Ovary (tissue), 7 donors: ENCODE measurements at regions not wholly inside any gene's neighbourhood (a gene's known extent, or its start where the extent isn't known, plus 50 kb on each side); places are given as distances from the start of the nearest gene placed in this dataset.

Source experiments
- DNase-seq, 5 donors: peaks; one replicate each; pipeline ENCODE4 v3.0.0-alpha.2; 2019 to 2020
- H3K27ac ChIP-seq, 2 donors: fragments of 200-600 bp; one replicate each; pipeline versions ENCODE4 v1.5.1 to v1.8.0; 2019 to 2022
- H3K27me3 ChIP-seq: fragments of 200-600 bp; one replicate; pipeline ENCODE4 v1.8.0; 2022
- H3K36me3 ChIP-seq: fragments of 200-600 bp; sonication (generic); one replicate; pipeline ENCODE4 v1.5.1; 2019
- H3K4me1 ChIP-seq: one replicate; pipeline ENCODE4 v1.8.1; 2013; ENCODE audit warnings: mild to moderate bottlenecking, moderate library complexity; ENCODE audit not compliant: insufficient read depth
- H3K4me3 ChIP-seq: fragments of 200-600 bp; sonication (generic); one replicate; pipeline ENCODE4 v1.5.1; 2017
- H3K9me3 ChIP-seq, 2 donors: fragments of 200-600 bp in 1 of 2; sonication (generic) in 1 of 2; one replicate each; pipeline versions ENCODE4 v1.5.1 to v1.8.1; 2013 to 2019; ENCODE audit warnings: mild to moderate bottlenecking in 1 of 2, moderate library complexity in 1 of 2
- CTCF ChIP-seq, 3 donors: fragments of 450-650 bp in 2 of 3; fragments of 200-600 bp in 1 of 3; IDR thresholded peaks; one replicate each; pipeline versions ENCODE4 v1.5.1 to v1.8.0; 2016 to 2022; ENCODE audit warnings: antibody characterized with exemption in 3 of 3, mild to moderate bottlenecking in 1 of 3
- EP300 ChIP-seq: sonication (generic); formaldehyde crosslinking; IDR thresholded peaks from one replicate; pipeline ENCODE4 v1.6.1; 2017; ENCODE audit warnings: antibody characterized with exemption
- POLR2A ChIP-seq: fragments of 450-650 bp; IDR thresholded peaks from one replicate; pipeline ENCODE4 v1.6.1; 2017; ENCODE audit warnings: antibody characterized with exemption, mild to moderate bottlenecking, moderate library complexity
- WGBS, 3 donors: extraction: QIAGEN DNeasy Blood & Tissue Kit in 1 of 3; methylation state at CpG; one replicate each; pipeline versions ENCODE4 v1.1.5 to v1.1.7; 2013 to 2017; 5-methylcytosine and 5-hydroxymethylcytosine counted together
- intact Hi-C, 4 donors: fragments of 100-400 bp; cut with DNase I; formaldehyde crosslinking; loops; one replicate each; pipeline versions ENCODE4 v1.11.0 to v1.15.1; 2022 to 2023
- donor health status: DM: no; HTN: no; CAD: no; lungs with moderate emphysema.
- donor health status: DM: no; HTN: no; CAD: no.
- donor health status: Bipolar disorder and iron deficiency.
- donor health status: DM: no; HTN: no; CAD: no.
- donor health status: DM: yes; HTN: yes; CAD: no.

DNA sequence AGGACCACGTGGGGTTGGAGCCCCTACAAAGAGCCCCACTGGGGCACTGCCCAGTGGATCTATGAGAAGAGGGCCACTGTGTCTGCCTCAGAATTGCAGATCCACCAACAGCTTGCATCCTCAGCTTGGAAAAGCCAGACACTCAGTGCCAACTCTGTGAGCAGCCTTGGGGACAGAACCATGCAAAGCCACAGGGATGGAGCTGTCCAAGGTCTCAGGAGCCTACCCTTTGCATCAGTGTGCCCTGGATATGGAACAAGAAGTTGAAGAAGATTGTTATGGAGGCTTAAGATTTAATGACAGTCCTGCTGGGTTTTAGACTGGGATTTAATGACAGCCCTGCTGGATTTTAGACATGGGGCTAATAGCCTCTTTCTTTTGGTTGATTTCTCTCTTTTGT, 1670.9 kb downstream of the PLA2G4A start:
- Histone ChIP-seq H3K4me3 (no peak overlapping the region), H3K36me3 (no peaks in the 10 kb centered on the region), H3K27ac (no peak overlapping the region), H3K27me3 (no peaks in the 10 kb centered on the region), H3K4me1 (no peaks in the 10 kb centered on the region), H3K9me3 (no peaks in the 10 kb centered on the region)
- intact Hi-C loops: no loop called here
- no peak for TF ChIP-seq POLR2A
- TF ChIP-seq CTCF (IDR thresholded peaks at IDR 0.05): no peak
- no peak for TF ChIP-seq EP300
- DNase-seq: no peak
- 59 to 81% (median 64%) methylated on average over 1 of the region's 1 CpG for WGBS, 3 donors

GRCh38 chr1:188514917-188515316, 1686.2 kb downstream of the PLA2G4A start:
- intact Hi-C loops: no loop called here
- DNase-seq: no peak
- TF ChIP-seq EP300 (no peak), POLR2A (no peak), CTCF (IDR thresholded peaks at IDR 0.05) (no peak)
- Histone ChIP-seq H3K36me3 (no peaks in the 10 kb centered on the region), H3K27me3 (no peaks in the 10 kb centered on the region), H3K4me1 (no peaks in the 10 kb centered on the region), H3K27ac (no peak overlapping the region), H3K4me3 (no peak overlapping the region), H3K9me3 (no peaks in the 10 kb centered on the region)
- 73 to 95% (median 75%) methylated on average over 3 of the region's 3 CpGs for WGBS, 3 donors

GRCh38 chr1:188517139-188517538, 1688.4 kb downstream of the PLA2G4A start:
- Histone ChIP-seq H3K27me3 (no peaks in the 10 kb centered on the region), H3K4me3 (no peak overlapping the region), H3K36me3 (no peaks in the 10 kb centered on the region), H3K27ac (no peak overlapping the region), H3K9me3 (no peaks in the 10 kb centered on the region), H3K4me1 (no peaks in the 10 kb centered on the region)
- 71 to 95% (median 73%) methylated on average over 1 of the region's 1 CpG for WGBS, 3 donors
- no peak for DNase-seq
- intact Hi-C loops: no loop called here
- no peak for TF ChIP-seq EP300
- no peak for TF ChIP-seq CTCF (IDR thresholded peaks at IDR 0.05)
- no peak for TF ChIP-seq POLR2A

DNA sequence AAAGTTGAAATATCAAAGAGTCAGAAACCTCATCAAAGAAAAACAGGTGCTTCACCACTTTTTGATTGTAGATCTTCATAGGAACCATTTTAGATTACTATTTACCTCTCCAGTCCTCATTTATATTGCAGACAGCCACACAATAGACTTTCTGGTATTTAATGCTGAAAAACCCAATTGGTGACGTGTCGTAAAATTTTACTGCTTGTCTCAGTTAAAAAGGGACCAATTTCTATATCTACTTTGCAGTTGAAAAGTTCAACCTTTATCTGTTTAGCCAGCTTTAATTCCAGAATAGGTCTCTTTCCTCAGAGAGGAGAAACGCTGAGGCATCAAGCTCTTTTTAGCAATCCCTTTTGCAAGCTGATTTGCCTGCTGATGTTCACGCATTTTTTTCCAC, 1722.4 kb downstream of the PLA2G4A start:
- no peak overlapping the region for H3K4me3 ChIP-seq
- no peak for DNase-seq
- H3K9me3 ChIP-seq: no peaks in the 10 kb centered on the region
- TF ChIP-seq CTCF (IDR thresholded peaks at IDR 0.05): no peak
- TF ChIP-seq EP300: no peak
- no peak for TF ChIP-seq POLR2A
- no peaks in the 10 kb centered on the region for H3K4me1 ChIP-seq
- no peaks in the 10 kb centered on the region for H3K36me3 ChIP-seq
- intact Hi-C loops: no loop called here
- WGBS, 3 donors: 65 to 68% (median 67%) methylated on average over 4 of the region's 4 CpGs
- H3K27ac ChIP-seq: no peak overlapping the region
- H3K27me3 ChIP-seq: no peaks in the 10 kb centered on the region

DNA sequence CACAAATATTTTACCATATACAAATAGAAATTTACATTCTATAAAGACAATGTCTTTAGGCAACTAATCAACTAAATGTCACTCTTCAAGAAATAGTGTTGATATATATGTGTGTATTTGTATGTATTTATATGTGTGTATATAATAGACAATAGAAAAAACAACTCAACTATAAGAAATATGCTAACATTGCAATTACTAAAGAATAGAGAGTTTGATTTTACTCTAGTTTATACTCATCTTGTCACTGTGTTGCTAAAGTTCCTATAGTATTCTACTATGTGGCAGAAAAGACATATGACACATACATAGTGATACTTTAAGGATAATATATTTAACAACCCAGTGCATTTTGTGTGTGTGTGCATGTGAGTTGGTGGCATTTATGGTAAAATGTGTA, 1728.3 kb downstream of the PLA2G4A start:
- no peak for DNase-seq
- no peaks in the 10 kb centered on the region for H3K9me3 ChIP-seq
- H3K4me1 ChIP-seq: no peaks in the 10 kb centered on the region
- H3K27me3 ChIP-seq: no peaks in the 10 kb centered on the region
- no peak overlapping the region for H3K4me3 ChIP-seq
- no peak for TF ChIP-seq CTCF (IDR thresholded peaks at IDR 0.05)
- no peak for TF ChIP-seq POLR2A
- no peak for TF ChIP-seq EP300
- no peak overlapping the region for H3K27ac ChIP-seq
- H3K36me3 ChIP-seq: no peaks in the 10 kb centered on the region
- intact Hi-C loops: no loop called here
